Renal pelvis (tissue), 1 donor: ENCODE measurements at regions not wholly inside any gene's neighbourhood (a gene's known extent, or its start where the extent isn't known, plus 50 kb on each side); places are given as distances from the start of the nearest gene placed in this dataset.
"Not testable (repeated sequence)": the region's sequence is repeated elsewhere in the genome, so short reads cannot be mapped to it uniquely, and the experiment has no call there.

ENCODE experiments used
- DNase-seq: peaks from one replicate; pipeline ENCODE4 v3.0.0-alpha.2; 2013

GRCh38 chr5:124512236-124512635, 234.2 kb downstream of the ZNF608 start:
- DNase-seq, result no peak

GRCh38 chr5:124511791-124512190, 234.6 kb downstream of the ZNF608 start:
- DNase-seq, result no peak

GRCh38 chr5:124507688-124508087, 238.8 kb downstream of the ZNF608 start:
- DNase-seq, result no peak

GRCh38 chr5:124504081-124504916, 242.1 kb downstream of the ZNF608 start:
- no peak for DNase-seq

GRCh38 chr5:124502551-124502950, 243.9 kb downstream of the ZNF608 start:
- no peak for DNase-seq

- DNase-seq, result not testable (repeated sequence)
Measured at GRCh38 chr5:124499818-124500217, 246.6 kb downstream of the ZNF608 start.

GRCh38 chr5:124496968-124497367, 249.5 kb downstream of the ZNF608 start:
- not testable (repeated sequence) for DNase-seq

GRCh38 chr5:124494540-124495116, 251.8 kb downstream of the ZNF608 start:
- DNase-seq, result no peak

- DNase-seq, result no peak
Measured at GRCh38 chr5:124492444-124493224, 253.8 kb downstream of the ZNF608 start.

- DNase-seq, result not testable (repeated sequence)
Measured at GRCh38 chr5:124490315-124490714, 256.1 kb downstream of the ZNF608 start.

GRCh38 chr5:124481419-124481818, 265.0 kb downstream of the ZNF608 start:
- DNase-seq, result no peak

GRCh38 chr5:124480964-124481363, 265.5 kb downstream of the ZNF608 start:
- DNase-seq, result no peak

GRCh38 chr5:124480022-124480421, 266.4 kb downstream of the ZNF608 start:
- no peak for DNase-seq

GRCh38 chr5:124478264-124478663, 268.2 kb downstream of the ZNF608 start:
- no peak for DNase-seq

GRCh38 chr5:124477577-124477976, 268.9 kb downstream of the ZNF608 start:
- no peak for DNase-seq

- no peak for DNase-seq
Measured at GRCh38 chr5:124477062-124477461, 269.4 kb downstream of the ZNF608 start.

GRCh38 chr5:124474528-124475215, 271.8 kb downstream of the ZNF608 start:
- no peak for DNase-seq

GRCh38 chr5:124468671-124469411, 277.6 kb downstream of the ZNF608 start:
- DNase-seq, result no peak

- no peak for DNase-seq
Measured at GRCh38 chr5:124467745-124468144, 278.7 kb downstream of the ZNF608 start.

GRCh38 chr5:124466011-124466410, 280.4 kb downstream of the ZNF608 start:
- DNase-seq, result no peak

- DNase-seq, result no peak
Measured at GRCh38 chr5:124463851-124464250, 282.6 kb downstream of the ZNF608 start.
